ENCODE measurements at regions not wholly inside any gene's neighbourhood (a gene's known extent, or its start where the extent isn't known, plus 50 kb on each side); places are given as distances from the start of the nearest gene placed in this dataset.

- TF ChIP-seq ZNF274 (IDR thresholded peaks at IDR 0.05; ENCODE audit: low read depth, low read length) (no peak), SUZ12 (IDR thresholded peaks at IDR 0.05; ENCODE audit: extremely low read depth, insufficient read depth, insufficient read length) (no peak), YY1 (IDR thresholded peaks at IDR 0.05; ENCODE audit: insufficient read depth, insufficient read length) (no peak)
Observed at GRCh38 chr7:34337163-34337562, 320.9 kb upstream of the NPSR1 start.
